H9 (cell line): ENCODE measurements at regions not wholly inside any gene's neighbourhood (a gene's known extent, or its start where the extent isn't known, plus 50 kb on each side); places are given as distances from the start of the nearest gene placed in this dataset.
A peak's percentile ranks its signal among the peaks of the same experiment; 100 is the strongest.

Source experiments
- DNase-seq: peaks from one replicate; pipeline ENCODE4 v3.0.0-alpha.2; 2017
- H2AFZ ChIP-seq: one replicate; pipeline ENCODE4 v1.6.1; 2013; ENCODE audit warnings: mild to moderate bottlenecking, low read length, control low read depth, moderate library complexity
- H2AK5ac ChIP-seq: 2 replicates; pipeline ENCODE4 v1.6.1; 2013; ENCODE audit warnings: low read length, control low read depth, mixed read lengths; ENCODE audit not compliant: insufficient read length
- H2BK120ac ChIP-seq: one replicate; pipeline ENCODE4 v1.6.1; 2013; ENCODE audit warnings: low read depth, mild to moderate bottlenecking, low read length, control low read depth, inconsistent platforms; ENCODE audit not compliant: poor library complexity, severe bottlenecking
- H2BK12ac ChIP-seq: 2 replicates; pipeline ENCODE4 v1.6.1; 2013; ENCODE audit warnings: low read length, control low read depth, mixed read lengths, low read depth; ENCODE audit not compliant: insufficient read length
- H2BK15ac ChIP-seq: 2 replicates; pipeline ENCODE4 v1.6.1; 2013; ENCODE audit warnings: low read depth, low read length, control low read depth
- H2BK20ac ChIP-seq: one replicate; pipeline ENCODE4 v1.6.1; 2013; ENCODE audit warnings: low read depth, mild to moderate bottlenecking, low read length, control low read depth, inconsistent platforms; ENCODE audit not compliant: poor library complexity, severe bottlenecking
- H2BK5ac ChIP-seq: 2 replicates; pipeline ENCODE4 v1.6.1; 2013; ENCODE audit warnings: low read length, control low read depth, mixed read lengths; ENCODE audit not compliant: insufficient read length
- H3K14ac ChIP-seq: 2 replicates; pipeline ENCODE4 v1.6.1; 2013; ENCODE audit warnings: low read length, control low read depth; ENCODE audit not compliant: insufficient read depth
- H3K18ac ChIP-seq: 2 replicates; pipeline ENCODE4 v1.6.1; 2013; ENCODE audit warnings: low read depth, mild to moderate bottlenecking, mixed read lengths, low read length, control low read depth; ENCODE audit not compliant: insufficient read length
- H3K23ac ChIP-seq: 2 replicates; pipeline ENCODE4 v1.6.1; 2013; ENCODE audit warnings: low read length, control low read depth, mixed read lengths, low read depth; ENCODE audit not compliant: insufficient read length
- H3K23me2 ChIP-seq: 2 replicates; pipeline ENCODE4 v1.6.1; 2013; ENCODE audit warnings: low read depth, mild to moderate bottlenecking, mixed read lengths, low read length, control low read depth; ENCODE audit not compliant: insufficient read length, poor library complexity, severe bottlenecking
- H3K27ac ChIP-seq: 2 replicates; pipeline ENCODE4 v1.5.1; 2013; ENCODE audit warnings: low read length, control low read depth, mixed read lengths, low read depth; ENCODE audit not compliant: insufficient read length
- H3K27me3 ChIP-seq: 2 replicates; pipeline ENCODE4 v1.6.1; 2013; ENCODE audit warnings: low read length, control low read depth, inconsistent platforms; ENCODE audit not compliant: insufficient read depth
- H3K4ac ChIP-seq: 2 replicates; pipeline ENCODE4 v1.6.1; 2013; ENCODE audit warnings: low read depth, mild to moderate bottlenecking, control low read depth, inconsistent platforms, low read length, moderate library complexity
- H3K4me1 ChIP-seq: 2 replicates; pipeline ENCODE4 v1.6.1; 2013; ENCODE audit warnings: low read length, control low read depth, inconsistent platforms; ENCODE audit not compliant: insufficient read depth
- H3K4me2 ChIP-seq: 2 replicates; pipeline ENCODE4 v1.6.1; 2013; ENCODE audit warnings: low read length, control low read depth, mixed read lengths; ENCODE audit not compliant: insufficient read length, insufficient read depth
- H3K56ac ChIP-seq: 2 replicates; pipeline ENCODE4 v1.6.1; 2013; ENCODE audit warnings: low read depth, mild to moderate bottlenecking, mixed read lengths, low read length, control low read depth; ENCODE audit not compliant: insufficient read length
- H3K79me1 ChIP-seq: 2 replicates; pipeline ENCODE4 v1.6.1; 2013; ENCODE audit warnings: low read depth, mild to moderate bottlenecking, moderate library complexity, low read length, control low read depth, inconsistent platforms; ENCODE audit not compliant: insufficient read depth, poor library complexity, severe bottlenecking
- H3K79me2 ChIP-seq: 2 replicates; pipeline ENCODE4 v1.6.1; 2013; ENCODE audit warnings: low read length, control low read depth, inconsistent platforms; ENCODE audit not compliant: insufficient read depth
- H3K9ac ChIP-seq: 2 replicates; pipeline ENCODE4 v1.6.1; 2013; ENCODE audit warnings: low read length, control low read depth, mixed read lengths; ENCODE audit not compliant: insufficient read length; ENCODE audit errors: extremely low read depth
- H3K9me3 ChIP-seq: one replicate; pipeline ENCODE4 v1.6.1; 2013; ENCODE audit warnings: low read depth, low read length, inconsistent platforms; ENCODE audit not compliant: control insufficient read depth
- H3T11ph ChIP-seq: one replicate; pipeline ENCODE4 v1.6.1; 2013; ENCODE audit warnings: mild to moderate bottlenecking, low read length, control low read depth, inconsistent platforms
- H4K20me1 ChIP-seq: one replicate; pipeline ENCODE4 v1.6.1; 2013; ENCODE audit not compliant: control insufficient read depth, insufficient read length, insufficient read depth
- H4K5ac ChIP-seq: 2 replicates; pipeline ENCODE4 v1.6.1; 2013; ENCODE audit warnings: low read depth, mild to moderate bottlenecking, mixed read lengths, low read length, control low read depth; ENCODE audit not compliant: insufficient read length
- H4K8ac ChIP-seq: replicated peaks from 2 replicates; pipeline ENCODE4 v1.6.1; 2013; ENCODE audit warnings: low read length, control low read depth, mixed read lengths, low read depth; ENCODE audit not compliant: insufficient read length
- H4K91ac ChIP-seq: 2 replicates; pipeline ENCODE4 v1.6.1; 2013; ENCODE audit warnings: low read depth, mild to moderate bottlenecking, moderate library complexity, mixed read lengths, low read length, control low read depth; ENCODE audit not compliant: insufficient read length
- H3K27ac Mint-ChIP-seq, 3 experiments: 2 replicates in 2 of 3; 3 replicates in 1 of 3; pipeline ENCODE4 v1.8.0; 2020 to 2021; ENCODE audit warnings: mixed read lengths in 3 of 3, mild to moderate bottlenecking in 1 of 3, moderate library complexity in 1 of 3
- H3K27me3 Mint-ChIP-seq: 2 replicates; pipeline ENCODE4 v1.8.0; 2021; ENCODE audit warnings: low read depth, mild to moderate bottlenecking, moderate library complexity, mixed read lengths
- H3K36me3 Mint-ChIP-seq, 3 experiments: 2 replicates in 2 of 3; 3 replicates in 1 of 3; pipeline ENCODE4 v1.8.0; 2020 to 2021; ENCODE audit warnings: low read depth in 3 of 3, mixed read lengths in 3 of 3; ENCODE audit not compliant: insufficient read depth in 1 of 3
- H3K4me1 Mint-ChIP-seq, 2 experiments: 2 replicates each; pipeline ENCODE4 v1.8.0; 2020; ENCODE audit warnings: mixed read lengths in 2 of 2
- H3K4me3 Mint-ChIP-seq, 2 experiments: 2 replicates in 1 of 2; 3 replicates in 1 of 2; pipeline ENCODE4 v1.8.0; 2020 to 2021; ENCODE audit warnings: mild to moderate bottlenecking in 2 of 2, mixed read lengths in 2 of 2, moderate library complexity in 1 of 2
- H3K9me3 Mint-ChIP-seq, 2 experiments: 2 replicates in 1 of 2; 3 replicates in 1 of 2; pipeline ENCODE4 v1.8.0; 2020; ENCODE audit warnings: mild to moderate bottlenecking in 2 of 2, mixed read lengths in 2 of 2, moderate library complexity in 1 of 2
- WGBS: extraction: QIAGEN DNeasy Blood & Tissue Kit; methylation state at CpG from one replicate; pipeline ENCODE4 v1.1.7; 2013; ENCODE audit warnings: missing lambda C conversion rate, low lambda C conversion rate, mixed read lengths; ENCODE audit not compliant: insufficient read length; ENCODE audit errors: extremely low coverage; 5-methylcytosine and 5-hydroxymethylcytosine counted together
- TF ChIP-seq, protein P1 (sequence below): fragments of 200-600 bp; sonication (generic); conservative IDR thresholded peaks from 3 replicates; pipeline ENCODE4 v1.8.0; 2021; ENCODE audit warnings: antibody characterized with exemption, mild to moderate bottlenecking

- H2BK20ac ChIP-seq = no peak overlapping the region
- Mint-ChIP-seq H3K36me3 (no peaks in the 10 kb centered on the region), H3K4me1 (peaks cover 20 to 30% of the 10 kb centered on the region in 2 experiments), H3K27me3 (peaks cover 3% of the 10 kb centered on the region; the same call in 1 of the 2 replicates), H3K4me3 (no peak overlapping the region), H3K27ac (peak overlapping the region in 1 of 3 experiments; percentile 10; a peak in 1 of 7 replicates), H3K9me3 (no peaks in the 10 kb centered on the region; a peak in 1 of 5 replicates)
- H3K23ac ChIP-seq = no peak overlapping the region
- H2BK5ac ChIP-seq = no peak overlapping the region
- no peak overlapping the region for H2BK15ac ChIP-seq
- H3K9me3 ChIP-seq = no peaks in the 10 kb centered on the region
- H3K14ac ChIP-seq = no peak overlapping the region
- H3T11ph ChIP-seq = no peak overlapping the region
- 0 out of 2 replicates have a peak, but pooled peaks cover 3% of the 10 kb centered on the region for H3K4me1 ChIP-seq
- WGBS = no CpG with 5 or more reads among the region's 7 CpGs
- H4K20me1 ChIP-seq = no peaks in the 10 kb centered on the region
- no peak overlapping the region for H3K9ac ChIP-seq
- no peak overlapping the region for H3K4me2 ChIP-seq
- no peaks in the 10 kb centered on the region for H3K79me1 ChIP-seq
- H3K23me2 ChIP-seq = no peaks in the 10 kb centered on the region
- no peak overlapping the region for H2BK12ac ChIP-seq
- no peak for DNase-seq
- no peak overlapping the region for H3K27ac ChIP-seq
- H4K5ac ChIP-seq = no peak overlapping the region
- no peak overlapping the region for H2BK120ac ChIP-seq
- H3K18ac ChIP-seq = no peak overlapping the region
- no peaks in the 10 kb centered on the region for H3K27me3 ChIP-seq
- TF ChIP-seq, protein P1, sequence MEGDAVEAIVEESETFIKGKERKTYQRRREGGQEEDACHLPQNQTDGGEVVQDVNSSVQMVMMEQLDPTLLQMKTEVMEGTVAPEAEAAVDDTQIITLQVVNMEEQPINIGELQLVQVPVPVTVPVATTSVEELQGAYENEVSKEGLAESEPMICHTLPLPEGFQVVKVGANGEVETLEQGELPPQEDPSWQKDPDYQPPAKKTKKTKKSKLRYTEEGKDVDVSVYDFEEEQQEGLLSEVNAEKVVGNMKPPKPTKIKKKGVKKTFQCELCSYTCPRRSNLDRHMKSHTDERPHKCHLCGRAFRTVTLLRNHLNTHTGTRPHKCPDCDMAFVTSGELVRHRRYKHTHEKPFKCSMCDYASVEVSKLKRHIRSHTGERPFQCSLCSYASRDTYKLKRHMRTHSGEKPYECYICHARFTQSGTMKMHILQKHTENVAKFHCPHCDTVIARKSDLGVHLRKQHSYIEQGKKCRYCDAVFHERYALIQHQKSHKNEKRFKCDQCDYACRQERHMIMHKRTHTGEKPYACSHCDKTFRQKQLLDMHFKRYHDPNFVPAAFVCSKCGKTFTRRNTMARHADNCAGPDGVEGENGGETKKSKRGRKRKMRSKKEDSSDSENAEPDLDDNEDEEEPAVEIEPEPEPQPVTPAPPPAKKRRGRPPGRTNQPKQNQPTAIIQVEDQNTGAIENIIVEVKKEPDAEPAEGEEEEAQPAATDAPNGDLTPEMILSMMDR = no peak
- no peak overlapping the region for H4K91ac ChIP-seq
- H2AFZ ChIP-seq = no peak overlapping the region
- H3K79me2 ChIP-seq = no peaks in the 10 kb centered on the region
- H3K56ac ChIP-seq = no peak overlapping the region
- H2AK5ac ChIP-seq = no peak overlapping the region
- H4K8ac ChIP-seq = no peak overlapping the region
- no peak overlapping the region for H3K4ac ChIP-seq
These were observed 148.8 kb downstream of the SNX10 start for GRCh38 chr7:26440233-26441001.
